ENCODE measurements at regions not wholly inside any gene's neighbourhood (a gene's known extent, or its start where the extent isn't known, plus 50 kb on each side); places are given as distances from the start of the nearest gene placed in this dataset.
"Not testable (repeated sequence)": the region's sequence is repeated elsewhere in the genome, so short reads cannot be mapped to it uniquely, and the experiment has no call there.

- no peak for DNase-seq
These were observed 340.2 kb downstream of the AEBP2 start for GRCh38 chr12:19779395-19780056.

- no peak for DNase-seq
These were observed 341.2 kb downstream of the AEBP2 start for GRCh38 chr12:19780460-19780859.

GRCh38 chr12:19783547-19784444, 344.5 kb downstream of the AEBP2 start:
- DNase-seq: no peak

GRCh38 chr12:19792028-19792427, 352.7 kb downstream of the AEBP2 start:
- DNase-seq: no peak

- no peak for DNase-seq
These were observed 354.8 kb downstream of the AEBP2 start for GRCh38 chr12:19794116-19794515.

- no peak for DNase-seq
These were observed 359.9 kb downstream of the AEBP2 start for GRCh38 chr12:19799216-19799615.

GRCh38 chr12:19799895-19800602, 360.8 kb downstream of the AEBP2 start:
- DNase-seq: no peak

- no peak for DNase-seq
These were observed 361.6 kb downstream of the AEBP2 start for GRCh38 chr12:19800884-19801283.

GRCh38 chr12:19801941-19802340, 362.6 kb downstream of the AEBP2 start:
- no peak for DNase-seq

- DNase-seq: no peak
These were observed 363.6 kb downstream of the AEBP2 start for GRCh38 chr12:19802915-19803314.

GRCh38 chr12:19804737-19805136, 365.4 kb downstream of the AEBP2 start:
- no peak for DNase-seq

GRCh38 chr12:19808371-19808770, 369.1 kb downstream of the AEBP2 start:
- DNase-seq: no peak

- DNase-seq: no peak
These were observed 370.9 kb downstream of the AEBP2 start for GRCh38 chr12:19810213-19810612.

- no peak for DNase-seq
These were observed 372.6 kb downstream of the AEBP2 start for GRCh38 chr12:19811922-19812321.

- DNase-seq: no peak
These were observed 379.9 kb downstream of the AEBP2 start for GRCh38 chr12:19819231-19819630.

- no peak for DNase-seq
These were observed 383.2 kb downstream of the AEBP2 start for GRCh38 chr12:19822476-19822875.

GRCh38 chr12:19823326-19823725, 384.0 kb downstream of the AEBP2 start:
- DNase-seq: not testable (repeated sequence)

GRCh38 chr12:19826980-19827550, 387.8 kb downstream of the AEBP2 start:
- DNase-seq: no peak

- DNase-seq: no peak
These were observed 390.0 kb downstream of the AEBP2 start for GRCh38 chr12:19829100-19829853.

- no peak for DNase-seq
These were observed 391.2 kb downstream of the AEBP2 start for GRCh38 chr12:19830446-19830845.

- no peak for DNase-seq
These were observed 394.6 kb downstream of the AEBP2 start for GRCh38 chr12:19833775-19834501.

- DNase-seq: no peak
These were observed 395.3 kb downstream of the AEBP2 start for GRCh38 chr12:19834592-19834991.

All from DMS79 (cell line).